DMS153 (cell line): ENCODE measurements at regions not wholly inside any gene's neighbourhood (a gene's known extent, or its start where the extent isn't known, plus 50 kb on each side); places are given as distances from the start of the nearest gene placed in this dataset.

ENCODE experiments used
- DNase-seq: peaks from one replicate; lab custom pipeline; 2025; lab: John Stamatoyannopoulos, UW

DNA sequence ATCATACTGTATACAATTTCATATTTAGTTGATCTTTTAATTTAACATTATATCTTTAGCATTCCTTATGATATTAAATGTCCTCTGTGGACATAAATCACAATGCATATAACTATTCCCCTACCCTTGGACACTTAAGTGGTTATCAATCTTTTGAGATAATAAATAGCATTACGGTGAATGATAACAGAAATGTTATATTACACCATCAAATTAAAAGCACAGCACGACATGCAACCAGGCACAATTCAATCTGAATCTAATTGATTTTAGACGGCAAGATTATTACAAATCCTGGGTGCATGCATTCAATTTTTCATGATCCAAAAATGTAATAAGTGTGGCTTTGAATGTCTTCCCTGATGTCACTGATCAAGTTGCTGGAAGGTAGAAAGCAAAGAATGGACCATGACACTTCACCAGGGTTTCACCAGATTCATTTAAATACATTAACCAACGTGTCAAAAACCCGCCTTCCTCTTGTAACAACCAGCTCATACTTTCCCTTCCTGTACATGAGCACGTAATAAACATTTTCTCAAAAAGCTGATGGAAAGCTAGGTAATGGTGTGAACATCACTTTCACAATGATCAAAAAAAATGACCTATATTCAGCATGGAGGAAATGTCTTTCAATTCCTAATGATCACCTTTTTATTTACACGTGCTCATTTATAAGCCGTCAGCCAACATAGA, 513.7 kb upstream of the ID2 start:
- no peak for DNase-seq

DNA sequence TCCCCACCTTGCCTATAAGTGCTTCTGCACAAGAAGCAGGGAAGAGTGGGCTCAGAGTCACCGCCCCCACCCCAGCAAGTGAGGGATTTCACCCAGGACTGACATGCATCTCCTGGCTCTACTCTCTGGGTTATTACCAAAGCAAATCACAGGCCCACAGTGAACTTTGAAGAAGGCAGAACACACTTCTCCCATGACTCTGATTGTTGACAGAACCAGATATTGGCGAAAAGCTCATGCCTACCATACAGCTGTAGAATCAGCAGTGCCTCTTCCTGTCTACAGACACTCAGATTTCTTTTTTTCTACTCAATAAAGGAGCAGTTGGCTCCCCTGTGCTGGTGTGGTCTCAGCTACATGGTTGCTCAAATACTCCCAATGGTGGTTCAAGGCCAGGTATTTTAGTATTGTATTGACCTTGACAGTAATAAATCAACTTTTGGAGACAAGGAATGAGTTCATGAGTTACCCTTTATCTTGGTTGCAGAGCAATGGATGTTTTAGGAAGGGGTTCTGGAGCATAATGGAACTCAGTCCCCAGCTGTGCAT, 512.9 kb upstream of the ID2 start:
- DNase-seq: no peak

DNA sequence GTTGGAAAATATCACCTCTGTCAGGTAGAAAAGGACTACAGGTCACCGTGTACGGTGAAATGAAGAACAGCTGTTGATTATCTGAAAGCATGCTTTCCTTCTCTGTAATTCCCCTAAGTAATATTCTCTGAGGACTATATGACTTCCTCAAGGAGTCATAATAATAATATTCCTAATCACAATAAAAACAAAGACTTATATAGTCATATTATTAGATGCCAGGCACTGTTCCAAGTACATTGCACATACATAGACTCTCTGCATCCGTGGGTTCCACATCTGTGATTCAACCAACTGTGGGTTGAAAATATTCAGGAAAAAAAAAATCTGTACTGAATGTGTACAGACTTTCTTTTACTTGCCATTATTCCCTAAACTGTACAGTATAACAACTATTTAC, 512.4 kb upstream of the ID2 start:
- DNase-seq: no peak

DNA sequence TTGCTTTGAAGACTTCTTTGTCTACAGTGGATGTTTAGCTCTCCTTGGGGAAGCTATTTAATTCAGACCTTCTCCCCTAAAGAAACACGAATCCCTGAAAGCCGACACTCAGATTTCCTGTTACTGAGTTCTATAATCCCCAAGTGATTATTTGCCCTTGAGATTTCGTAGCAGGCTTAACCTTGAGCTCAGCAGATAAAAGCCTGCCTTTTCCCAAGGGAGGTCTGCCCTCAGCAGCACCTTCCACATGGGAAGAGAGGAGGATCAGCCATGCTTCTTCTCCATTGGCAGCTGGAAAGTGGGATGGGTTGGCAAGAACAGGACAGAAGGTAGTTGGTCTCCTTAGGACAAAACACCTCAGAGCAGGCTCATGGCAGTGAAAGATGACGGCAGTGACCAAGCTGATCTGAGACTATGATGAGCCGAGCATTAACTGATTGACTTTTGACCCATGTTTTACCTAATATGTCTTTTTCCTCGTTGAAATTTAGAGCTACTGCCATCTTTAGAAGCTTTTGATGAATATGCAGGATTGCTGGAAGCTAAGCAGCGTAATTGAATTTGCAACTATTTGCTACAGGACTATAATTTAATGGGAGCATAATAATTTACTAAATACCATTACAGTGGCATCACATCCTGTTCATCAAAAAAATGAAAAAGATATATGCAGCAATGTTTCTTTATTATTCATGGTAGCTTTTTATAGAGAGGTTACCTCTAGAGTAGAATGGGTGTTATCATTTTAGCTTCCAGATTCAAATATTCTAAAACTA, 511.1 kb upstream of the ID2 start:
- no peak for DNase-seq

DNA sequence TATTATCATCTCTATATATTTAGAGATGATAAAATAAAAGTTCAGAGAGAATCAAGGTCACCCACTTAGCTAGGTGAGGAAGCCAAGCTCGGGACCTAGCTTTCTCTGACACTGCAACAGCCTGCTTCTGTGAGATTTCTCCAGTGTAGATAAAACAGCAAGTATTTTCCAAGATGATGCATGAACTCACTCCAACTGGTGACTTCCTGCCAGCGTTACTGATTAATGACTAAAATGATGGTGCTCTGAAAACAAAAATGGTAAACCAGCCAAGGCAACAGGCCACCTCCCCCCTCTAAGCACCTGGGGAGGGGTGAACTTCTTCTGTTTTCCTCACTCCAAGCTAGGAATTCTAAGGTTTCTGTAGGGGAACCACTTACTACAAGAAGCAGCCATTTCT, 510.2 kb upstream of the ID2 start:
- no peak for DNase-seq

DNA sequence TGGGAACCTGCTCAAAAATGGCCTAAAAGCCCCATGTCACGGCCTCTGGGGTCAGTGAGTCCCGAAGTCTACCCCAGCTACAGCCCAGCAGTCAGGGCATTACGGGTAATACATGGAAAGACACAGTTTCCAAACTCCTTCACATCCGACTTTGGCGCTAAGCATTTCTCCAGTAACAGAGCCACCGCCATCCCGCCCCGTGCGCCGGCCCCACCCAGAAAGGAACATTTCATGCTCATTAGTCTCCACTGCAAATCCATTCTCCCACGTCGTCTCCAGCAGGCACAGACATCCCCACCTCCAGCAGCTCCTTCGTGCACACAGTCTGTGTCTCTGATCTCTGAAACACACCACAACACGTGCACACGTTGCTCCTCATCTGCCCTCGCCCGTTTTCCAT, 509.2 kb upstream of the ID2 start:
- DNase-seq: no peak

DNA sequence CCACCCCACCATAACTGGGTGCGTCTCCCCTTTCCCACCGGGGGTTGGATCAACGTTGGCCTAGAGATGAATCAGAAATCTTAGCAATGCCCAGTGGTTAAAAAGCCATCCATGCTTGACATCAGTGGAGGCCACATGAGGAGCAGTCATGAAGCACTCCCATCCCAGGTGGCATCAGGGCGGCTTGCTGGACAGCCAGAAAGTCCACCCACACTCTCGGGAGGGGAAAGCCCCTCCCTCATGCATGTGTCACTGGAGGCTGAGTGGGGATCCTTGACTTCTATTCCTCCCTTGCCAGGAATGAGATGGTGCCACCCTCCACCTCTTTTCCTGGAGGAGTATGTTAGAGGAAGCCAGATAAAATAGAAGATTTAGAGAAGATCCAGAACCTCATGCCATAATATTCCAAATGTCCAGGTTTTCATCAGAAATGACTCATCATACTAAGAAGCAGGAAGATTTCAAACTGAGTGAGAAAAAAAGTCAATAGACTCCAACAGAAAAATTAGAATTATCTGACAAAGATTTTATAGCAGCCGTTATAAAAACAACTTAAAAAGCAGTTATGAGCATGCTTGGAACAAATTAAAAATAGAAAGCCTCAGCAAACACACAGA, 507.1 kb upstream of the ID2 start:
- DNase-seq: no peak

DNA sequence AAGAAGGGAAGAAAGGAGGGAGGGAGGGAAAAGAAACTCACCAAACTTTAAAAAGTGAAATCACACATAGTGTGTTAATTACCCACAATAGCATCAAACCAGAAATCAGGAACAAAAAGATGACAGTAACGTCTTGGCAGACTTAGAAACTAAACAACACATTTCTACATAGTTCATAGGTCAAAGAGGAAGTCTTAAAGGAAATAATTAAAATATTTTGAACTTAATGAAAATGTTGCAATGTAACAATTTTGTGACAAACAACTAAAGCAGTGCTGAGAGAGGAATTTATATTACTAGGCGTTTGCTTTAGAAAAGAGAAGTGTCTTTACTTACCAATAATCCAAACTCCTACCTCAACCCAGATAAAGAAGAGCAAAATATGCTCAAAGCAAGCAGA, 505.0 kb upstream of the ID2 start:
- DNase-seq: no peak

DNA sequence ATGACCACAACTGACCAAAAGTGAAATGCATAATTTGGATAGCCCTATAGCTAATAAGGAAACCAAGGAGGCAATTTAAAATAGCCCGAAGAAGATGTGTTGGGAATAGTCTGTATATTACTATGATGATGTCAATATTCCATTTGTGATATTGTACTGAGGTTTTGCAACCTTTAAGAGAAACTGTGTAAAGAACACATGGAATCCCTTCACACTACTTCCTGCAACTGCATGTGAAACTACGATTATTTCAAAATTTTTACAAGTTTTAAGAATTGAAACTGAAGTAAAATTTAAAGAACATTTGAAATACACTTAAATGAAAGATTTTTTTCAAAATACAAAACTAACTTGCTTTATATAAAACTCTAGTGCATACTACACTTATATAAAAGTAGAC, 504.3 kb upstream of the ID2 start:
- no peak for DNase-seq

DNA sequence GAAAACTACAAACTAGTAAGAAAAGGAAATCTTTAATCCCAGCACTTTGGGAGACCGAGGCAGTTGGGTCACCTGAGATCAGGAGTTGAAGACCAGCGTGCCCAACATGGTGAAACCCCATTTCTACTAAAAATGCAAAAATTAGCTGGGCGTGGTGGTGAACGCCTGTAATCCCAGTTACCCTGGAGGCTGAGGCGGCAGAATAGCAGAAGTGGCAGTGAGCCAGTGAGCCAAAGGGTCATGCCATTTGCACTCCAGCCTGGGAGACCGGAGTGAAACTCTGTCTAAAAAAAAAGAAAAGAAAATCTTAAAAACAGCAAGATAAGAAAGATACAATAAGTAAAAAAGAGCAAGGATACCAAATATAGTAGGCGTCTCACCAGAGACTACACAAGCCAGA, 502.9 kb upstream of the ID2 start:
- no peak for DNase-seq

DNA sequence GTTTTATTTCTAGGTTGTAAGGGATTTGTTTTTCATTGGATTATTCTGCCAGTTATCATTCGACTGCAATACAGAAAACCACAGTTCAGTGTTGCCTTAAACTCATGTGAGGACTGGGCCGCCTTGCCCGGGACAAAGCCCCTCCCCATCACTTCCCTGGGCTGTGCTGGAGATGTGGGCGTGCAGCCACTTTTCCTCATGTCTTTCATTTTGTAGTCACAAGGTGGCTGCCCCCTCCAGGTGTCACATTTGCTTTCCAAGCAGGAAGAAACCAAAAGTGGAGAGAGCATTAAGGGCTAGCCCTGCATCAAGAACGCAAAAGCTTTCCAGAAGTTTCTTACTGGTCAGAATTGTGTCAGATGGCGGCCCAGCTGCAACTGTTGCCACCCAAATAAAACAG, 492.5 kb upstream of the ID2 start:
- no peak for DNase-seq

DNA sequence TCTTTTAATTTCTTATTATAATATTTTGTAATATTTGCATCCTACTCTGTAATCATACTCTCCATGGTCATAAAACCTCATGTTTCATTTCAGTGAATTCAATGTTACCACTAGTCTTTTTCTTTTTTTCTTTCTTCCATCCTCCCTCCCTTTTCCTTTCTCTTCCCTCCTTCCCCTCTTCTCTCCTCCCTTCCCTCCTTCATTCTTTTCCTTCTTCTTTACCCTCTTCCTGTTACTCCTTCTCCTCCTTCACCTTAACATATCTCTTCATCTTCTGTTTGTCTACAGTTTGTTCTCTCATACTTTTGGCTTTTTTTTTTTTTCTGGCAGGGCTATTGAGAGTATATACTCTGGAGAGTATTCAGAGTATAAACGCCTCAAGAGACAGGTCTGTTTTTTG, 491.6 kb upstream of the ID2 start:
- no peak for DNase-seq

DNA sequence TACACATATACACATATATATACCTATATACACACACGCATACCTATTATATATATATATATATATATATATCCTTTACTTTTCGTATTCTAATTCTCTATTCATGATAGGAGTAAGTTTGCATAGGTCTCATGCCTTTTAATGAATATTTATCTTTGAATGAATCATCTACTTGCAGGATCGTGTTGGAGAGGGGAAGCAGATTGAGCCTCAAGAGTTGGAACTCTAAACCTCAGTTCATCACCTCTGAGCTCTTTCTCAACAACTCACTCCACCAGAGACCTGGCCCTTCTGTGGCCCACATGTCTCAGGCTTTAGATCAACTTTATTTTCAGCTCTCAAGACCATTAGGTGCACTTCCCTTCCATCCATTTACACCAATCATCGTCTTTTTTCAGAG, 490.4 kb upstream of the ID2 start:
- DNase-seq: no peak

DNA sequence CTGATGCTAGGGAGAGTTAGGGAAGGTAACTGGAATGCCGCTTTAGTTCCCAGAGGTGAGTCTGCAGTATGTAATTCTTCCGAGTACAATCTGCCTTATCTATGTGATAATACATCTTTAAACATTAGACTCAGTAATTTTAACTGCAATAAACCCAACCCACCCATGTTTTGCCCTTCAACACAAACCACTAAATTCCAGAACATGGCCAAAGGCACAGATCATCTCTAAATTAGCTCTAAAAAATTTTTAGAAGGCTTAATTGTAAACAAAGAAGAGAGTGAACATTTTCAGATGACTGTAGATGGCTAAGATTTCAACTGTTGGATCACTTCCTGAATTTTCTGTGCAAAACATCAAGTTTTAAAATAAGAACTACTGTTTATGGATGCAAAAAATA, 488.7 kb upstream of the ID2 start:
- no peak for DNase-seq

DNA sequence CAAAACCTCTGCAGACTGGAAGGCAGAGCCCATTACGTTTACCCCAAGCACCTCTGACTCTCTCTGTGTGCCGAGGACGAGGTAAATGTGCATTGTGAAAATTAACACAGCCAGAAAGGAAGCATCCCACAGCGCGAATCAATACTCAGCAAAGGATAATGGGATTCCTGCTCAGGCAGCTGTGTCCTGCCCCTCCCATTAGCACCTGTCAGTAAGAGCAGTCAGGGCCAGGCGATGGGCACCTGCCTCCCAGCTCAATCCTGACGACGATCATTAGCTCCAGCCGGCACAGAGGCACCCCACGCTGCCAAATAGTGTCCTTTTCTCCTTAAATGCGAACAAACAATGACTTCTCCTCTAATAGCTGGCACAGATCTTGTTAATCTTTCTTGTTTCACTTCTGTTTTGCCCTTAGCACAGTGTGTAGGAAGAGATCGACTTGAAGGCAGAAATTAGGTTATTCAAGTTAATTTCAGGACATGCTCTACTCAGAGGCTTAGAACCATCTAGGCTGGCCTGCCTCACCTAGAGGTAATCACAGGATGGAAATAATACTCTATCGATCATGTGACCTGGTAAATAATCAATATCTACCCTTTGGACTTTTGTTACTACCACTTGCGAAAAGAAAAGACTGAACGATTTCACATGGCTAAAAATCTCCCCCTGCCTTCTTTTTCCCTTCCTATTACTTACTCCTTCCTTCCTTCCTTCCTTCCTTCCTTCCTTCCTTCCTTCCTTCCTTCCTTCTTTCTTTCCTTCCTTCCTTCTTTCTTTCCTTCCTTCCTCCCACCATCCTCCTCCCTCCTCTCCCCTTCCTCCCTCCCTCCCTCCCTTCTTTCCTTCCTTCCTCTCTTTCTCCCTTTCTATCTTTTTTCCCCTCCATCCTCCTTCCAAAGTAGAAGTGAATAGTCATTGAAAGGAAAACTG, 487.9 kb upstream of the ID2 start:
- peak; percentile 90 for DNase-seq

DNA sequence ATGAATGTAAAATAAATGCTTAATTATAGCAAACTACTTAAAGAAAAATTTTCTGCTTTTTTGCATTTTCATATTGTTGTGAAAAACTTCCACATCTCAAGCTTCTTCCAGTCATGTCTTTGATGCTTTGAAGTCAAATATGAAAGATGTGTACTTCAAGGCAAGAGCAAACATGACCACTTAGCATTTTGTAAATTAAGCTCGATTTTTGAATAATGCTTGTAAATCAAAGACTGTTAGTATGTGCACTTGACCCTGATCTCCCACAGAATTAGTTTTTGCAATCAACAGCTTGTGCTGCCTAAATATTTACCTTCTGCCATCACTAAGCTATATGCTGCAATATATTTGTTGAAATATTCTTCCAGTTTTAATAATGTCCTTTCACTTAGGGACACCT, 486.1 kb upstream of the ID2 start:
- no peak for DNase-seq

DNA sequence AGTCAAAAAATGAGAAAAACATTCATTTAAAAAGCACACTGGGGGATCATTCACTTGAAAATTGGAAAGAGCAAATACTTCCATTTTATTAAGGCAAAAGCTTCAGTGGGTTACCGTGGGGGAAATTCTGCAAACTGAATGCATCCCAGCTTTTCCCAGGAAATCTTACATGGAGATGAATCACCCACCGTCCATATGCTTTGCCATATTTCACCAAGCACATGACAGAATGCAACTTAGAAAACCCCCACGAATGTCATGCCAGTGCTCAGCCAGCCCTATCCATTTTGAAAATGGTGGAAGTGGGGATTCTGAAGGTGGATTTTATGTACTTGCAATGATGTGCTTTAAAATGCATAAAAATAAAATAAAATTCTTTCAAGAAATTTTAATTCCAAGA, 485.5 kb upstream of the ID2 start:
- DNase-seq: no peak

DNA sequence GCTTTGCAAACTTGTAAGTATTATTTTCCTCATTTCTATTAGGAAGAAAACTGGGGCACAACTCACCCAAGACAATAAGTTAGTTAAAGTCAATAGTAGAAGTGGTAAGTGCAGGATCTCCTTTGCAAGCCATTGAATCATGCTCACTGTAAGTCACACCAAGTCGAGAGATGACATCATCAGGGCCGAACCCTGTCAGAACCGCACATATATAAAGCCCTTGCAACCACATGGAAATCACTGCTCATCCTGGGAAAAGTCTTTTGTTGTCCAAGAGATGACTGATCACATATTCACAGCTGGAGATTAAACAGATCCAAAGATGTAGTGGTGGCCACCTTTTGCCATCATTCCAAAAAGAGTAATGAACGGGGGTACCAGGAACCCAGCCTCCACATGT, 484.8 kb upstream of the ID2 start:
- no peak for DNase-seq

DNA sequence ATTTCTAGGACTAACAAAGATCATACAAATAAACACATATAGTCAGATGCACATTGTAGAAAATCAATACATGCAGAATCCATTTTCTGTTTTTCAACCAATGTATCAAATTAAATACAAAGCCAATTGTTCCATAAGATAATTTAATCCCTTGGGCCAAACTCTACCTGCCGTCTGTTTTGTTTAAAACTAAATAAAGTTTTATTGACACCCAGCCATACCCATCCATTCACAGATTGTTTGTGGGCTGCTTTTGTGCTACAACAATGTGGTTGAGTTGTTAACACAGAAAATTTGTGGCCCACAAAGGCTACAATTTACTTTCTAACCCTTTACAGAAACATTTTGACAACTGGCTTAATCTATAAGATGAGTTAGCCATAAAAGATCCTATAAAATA, 484.0 kb upstream of the ID2 start:
- DNase-seq: no peak

DNA sequence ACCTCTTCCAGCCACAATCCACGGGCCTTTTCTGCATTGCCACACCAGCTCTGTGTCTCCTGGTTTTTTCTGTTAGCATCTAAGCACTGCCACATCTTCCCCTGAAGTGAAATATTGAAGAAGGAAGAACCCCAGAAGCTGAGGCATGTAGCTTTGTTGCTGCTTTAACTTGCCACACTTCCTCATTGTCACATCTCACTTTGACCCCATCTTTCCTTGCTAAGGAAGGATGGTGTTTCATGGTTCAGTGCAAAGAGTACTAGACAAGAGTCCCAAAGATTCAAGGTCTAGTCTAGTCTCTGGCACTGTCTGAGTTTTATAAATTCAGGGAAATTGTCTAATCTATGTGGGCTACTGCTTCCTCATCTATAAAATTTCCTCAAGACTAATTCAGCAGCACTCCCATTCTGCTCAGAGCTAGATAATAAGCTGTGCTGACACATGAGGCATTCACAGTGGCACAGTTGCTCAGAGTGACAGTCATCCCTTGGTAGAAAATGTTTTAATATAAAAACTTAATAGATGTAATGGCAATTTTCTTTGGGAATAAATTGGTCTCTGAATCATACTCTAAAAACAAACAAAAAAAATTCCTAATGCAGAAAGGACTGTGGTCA, 483.0 kb upstream of the ID2 start:
- DNase-seq: no peak

DNA sequence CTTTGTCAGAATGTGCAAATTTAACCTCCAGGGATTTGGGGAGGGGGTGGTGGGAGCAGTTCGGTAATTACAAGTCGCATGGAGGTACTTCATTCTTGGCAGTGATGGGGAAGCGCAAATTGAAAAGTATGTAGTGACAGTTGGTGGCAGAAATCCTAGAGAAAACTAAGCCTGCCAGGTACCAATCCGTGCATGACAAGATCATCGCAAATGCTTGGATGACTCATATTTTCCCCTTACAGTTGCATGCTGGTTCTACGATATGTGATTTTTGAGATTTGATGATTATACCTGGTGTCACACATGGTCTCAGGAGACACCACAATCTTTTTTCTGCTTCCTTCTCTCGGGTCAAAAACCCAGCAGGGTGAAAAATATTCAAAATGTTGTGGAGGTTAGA, 479.7 kb upstream of the ID2 start:
- peak; percentile 71 for DNase-seq

DNA sequence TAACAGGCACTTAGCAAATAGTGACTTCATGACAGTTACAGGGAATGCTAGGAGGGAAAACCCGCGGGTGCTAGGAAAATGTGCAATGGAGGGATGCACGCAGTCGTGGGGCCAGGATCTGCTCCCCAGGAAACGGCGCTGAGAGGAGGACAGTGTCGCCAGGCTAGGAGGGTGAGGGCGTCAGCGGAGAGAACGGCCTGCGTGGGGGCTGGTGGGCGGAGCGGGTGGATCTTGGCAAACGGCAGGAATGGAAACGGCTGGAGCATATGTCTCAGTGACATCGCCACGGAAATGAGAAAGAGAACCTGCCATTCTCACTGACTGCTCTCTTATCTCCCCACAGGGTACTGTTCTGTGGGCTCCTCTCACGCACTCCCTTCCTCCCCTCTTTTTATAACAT, 478.5 kb upstream of the ID2 start:
- DNase-seq: no peak
